ENCODE measurements at regions not wholly inside any gene's neighbourhood (a gene's known extent, or its start where the extent isn't known, plus 50 kb on each side); places are given as distances from the start of the nearest gene placed in this dataset.

DNA sequence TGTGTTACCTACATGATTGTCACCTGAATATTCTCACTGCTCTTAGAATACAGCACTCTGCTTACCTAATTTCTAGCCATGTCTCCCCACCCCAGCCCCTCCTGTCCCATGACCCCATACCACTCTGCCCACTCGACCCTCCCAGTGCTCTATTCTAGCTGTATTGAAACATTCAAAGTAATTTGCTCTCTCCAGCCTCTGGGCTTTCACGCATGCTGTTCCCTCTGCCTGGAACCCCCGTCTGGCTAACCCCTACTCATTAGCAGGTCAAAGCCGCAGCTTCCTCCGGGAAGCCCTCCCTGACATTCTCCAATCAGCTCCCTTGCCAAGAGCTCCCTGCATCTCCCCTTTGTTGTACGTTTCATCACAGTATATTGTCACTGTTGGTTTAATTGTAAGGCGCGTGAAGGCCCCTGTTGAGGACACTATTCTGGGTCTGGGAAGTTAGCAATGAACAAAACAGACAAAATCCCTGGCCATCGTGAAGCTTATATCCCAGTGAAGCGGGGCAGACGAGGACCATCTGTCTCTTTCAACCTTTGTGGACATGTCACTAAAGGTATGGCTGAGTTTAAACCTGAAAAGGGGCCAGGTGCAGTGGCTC lies 72.3 kb upstream of the LHX1 start:
- TF ChIP-seq ZFP3 (CRISPR knock-in tag; IDR thresholded peaks at IDR 0.05): no peak
- no peak for TF ChIP-seq ZFP30 (CRISPR knock-in tag; IDR thresholded peaks at IDR 0.05)
- no peak for TF ChIP-seq OSR1 (CRISPR knock-in tag; IDR thresholded peaks at IDR 0.05)
- no peak for TF ChIP-seq ESRRG (CRISPR knock-in tag; IDR thresholded peaks at IDR 0.05)
- TF ChIP-seq, protein P1, sequence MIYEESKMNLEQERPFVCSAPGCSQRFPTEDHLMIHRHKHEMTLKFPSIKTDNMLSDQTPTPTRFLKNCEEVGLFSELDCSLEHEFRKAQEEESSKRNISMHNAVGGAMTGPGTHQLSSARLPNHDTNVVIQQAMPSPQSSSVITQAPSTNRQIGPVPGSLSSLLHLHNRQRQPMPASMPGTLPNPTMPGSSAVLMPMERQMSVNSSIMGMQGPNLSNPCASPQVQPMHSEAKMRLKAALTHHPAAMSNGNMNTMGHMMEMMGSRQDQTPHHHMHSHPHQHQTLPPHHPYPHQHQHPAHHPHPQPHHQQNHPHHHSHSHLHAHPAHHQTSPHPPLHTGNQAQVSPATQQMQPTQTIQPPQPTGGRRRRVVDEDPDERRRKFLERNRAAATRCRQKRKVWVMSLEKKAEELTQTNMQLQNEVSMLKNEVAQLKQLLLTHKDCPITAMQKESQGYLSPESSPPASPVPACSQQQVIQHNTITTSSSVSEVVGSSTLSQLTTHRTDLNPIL (CRISPR knock-in tag; IDR thresholded peaks at IDR 0.05; ENCODE audit: low read depth): no peak
- no peak for TF ChIP-seq TOX (CRISPR knock-in tag; IDR thresholded peaks at IDR 0.05; ENCODE audit: borderline replicate concordance)
- no peak for TF ChIP-seq ZNF565 (CRISPR knock-in tag; conservative IDR thresholded peaks at IDR 0.05; ENCODE audit: low read depth)
- TF ChIP-seq SNAI2 (CRISPR knock-in tag; IDR thresholded peaks at IDR 0.05): no peak
- TF ChIP-seq RARB (CRISPR knock-in tag; IDR thresholded peaks at IDR 0.05): no peak
- no peak for TF ChIP-seq PPARA (CRISPR knock-in tag; IDR thresholded peaks at IDR 0.05; ENCODE audit: borderline replicate concordance)
- TF ChIP-seq CSDC2 (CRISPR knock-in tag; IDR thresholded peaks at IDR 0.05): no peak
- TF ChIP-seq, protein P2, sequence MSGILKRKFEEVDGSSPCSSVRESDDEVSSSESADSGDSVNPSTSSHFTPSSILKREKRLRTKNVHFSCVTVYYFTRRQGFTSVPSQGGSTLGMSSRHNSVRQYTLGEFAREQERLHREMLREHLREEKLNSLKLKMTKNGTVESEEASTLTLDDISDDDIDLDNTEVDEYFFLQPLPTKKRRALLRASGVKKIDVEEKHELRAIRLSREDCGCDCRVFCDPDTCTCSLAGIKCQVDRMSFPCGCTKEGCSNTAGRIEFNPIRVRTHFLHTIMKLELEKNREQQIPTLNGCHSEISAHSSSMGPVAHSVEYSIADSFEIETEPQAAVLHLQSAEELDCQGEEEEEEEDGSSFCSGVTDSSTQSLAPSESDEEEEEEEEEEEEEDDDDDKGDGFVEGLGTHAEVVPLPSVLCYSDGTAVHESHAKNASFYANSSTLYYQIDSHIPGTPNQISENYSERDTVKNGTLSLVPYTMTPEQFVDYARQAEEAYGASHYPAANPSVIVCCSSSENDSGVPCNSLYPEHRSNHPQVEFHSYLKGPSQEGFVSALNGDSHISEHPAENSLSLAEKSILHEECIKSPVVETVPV (CRISPR knock-in tag; IDR thresholded peaks at IDR 0.05): no peak
- TF ChIP-seq BACH2 (CRISPR knock-in tag; IDR thresholded peaks at IDR 0.05; ENCODE audit: borderline replicate concordance): no peak
